NCI-H446 treated with DMSO at 0.1 percent for 48 hours (cell line): ENCODE measurements at regions not wholly inside any gene's neighbourhood (a gene's known extent, or its start where the extent isn't known, plus 50 kb on each side); places are given as distances from the start of the nearest gene placed in this dataset.

ENCODE experiments used
- DNase-seq: peaks from one replicate; lab custom pipeline; 2025; lab: John Stamatoyannopoulos, UW

DNA sequence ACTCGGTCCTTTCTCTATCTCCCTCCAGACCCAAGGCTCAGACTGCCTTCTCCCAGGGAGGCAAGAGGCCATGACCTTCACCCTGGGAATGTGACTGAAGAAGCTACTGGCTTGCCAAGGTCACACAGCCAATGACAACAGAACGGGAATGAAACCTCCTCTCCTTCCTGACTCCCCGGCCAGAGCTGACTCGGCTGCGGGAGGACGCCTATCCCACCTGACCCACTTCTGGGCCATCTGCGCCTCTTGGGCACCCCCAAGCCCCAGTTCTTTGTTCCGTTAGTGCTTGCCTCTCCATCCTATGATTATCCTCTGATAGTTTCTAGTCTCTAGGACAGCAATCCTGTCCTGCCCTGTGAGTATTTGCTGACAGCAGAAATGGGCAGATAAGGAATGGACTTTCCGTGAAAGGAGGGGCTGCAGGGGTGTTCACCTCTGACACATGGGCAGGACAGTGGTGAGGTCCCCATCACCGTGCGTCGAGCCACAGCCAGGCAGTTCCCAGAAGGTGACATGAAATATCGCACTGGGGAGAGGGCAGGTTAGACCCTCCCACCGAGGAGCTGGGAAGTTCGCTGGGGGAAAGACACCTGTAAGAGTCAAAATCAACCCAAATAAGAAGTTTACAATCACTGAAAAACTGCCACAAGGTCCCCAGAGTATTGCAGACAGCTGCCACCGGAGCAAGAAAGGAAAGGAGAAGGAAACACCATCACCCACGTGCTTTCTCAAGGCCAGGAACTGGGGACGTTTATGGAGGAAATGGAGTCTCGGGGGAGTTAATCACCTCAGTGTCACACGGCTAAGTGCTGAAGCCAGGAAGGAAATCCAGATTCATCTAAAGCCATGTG is 63.0 kb downstream of the INSIG1 start:
- DNase-seq: no peak

GRCh38 chr7:155361346-155361680 is 63.6 kb downstream of the INSIG1 start:
- no peak for DNase-seq

DNA sequence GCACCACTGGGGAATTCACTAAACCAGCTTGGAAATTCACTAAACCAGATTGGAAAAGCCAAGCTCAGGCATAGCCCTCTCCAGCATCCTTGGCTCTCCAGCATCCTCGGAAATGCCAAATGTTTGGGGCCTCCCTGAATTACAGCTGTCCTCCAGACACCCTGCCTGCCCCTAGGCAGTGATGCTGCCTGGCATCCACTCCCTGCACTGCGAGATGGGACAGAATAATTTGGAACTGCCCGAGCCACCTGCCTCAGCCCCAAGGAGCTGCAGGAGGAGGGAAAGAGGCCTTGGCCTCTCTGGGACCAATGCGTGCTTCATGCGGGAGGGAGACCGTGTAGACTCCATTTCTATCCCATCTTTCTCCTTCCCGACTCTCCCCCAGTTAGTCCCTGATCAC is 64.3 kb downstream of the INSIG1 start:
- DNase-seq: no peak

GRCh38 chr7:155362380-155363145 is 64.9 kb downstream of the INSIG1 start:
- no peak for DNase-seq

- no peak for DNase-seq
Observed at GRCh38 chr7:155363146-155363539, 65.5 kb downstream of the INSIG1 start.

GRCh38 chr7:155363852-155364600 is 66.3 kb downstream of the INSIG1 start:
- no peak for DNase-seq

- DNase-seq: no peak
Observed at GRCh38 chr7:155365146-155365874, 67.6 kb downstream of the INSIG1 start.

GRCh38 chr7:155368894-155369600 is 71.4 kb downstream of the INSIG1 start:
- DNase-seq: no peak

GRCh38 chr7:155369766-155370165 is 72.1 kb downstream of the INSIG1 start:
- no peak for DNase-seq

DNA sequence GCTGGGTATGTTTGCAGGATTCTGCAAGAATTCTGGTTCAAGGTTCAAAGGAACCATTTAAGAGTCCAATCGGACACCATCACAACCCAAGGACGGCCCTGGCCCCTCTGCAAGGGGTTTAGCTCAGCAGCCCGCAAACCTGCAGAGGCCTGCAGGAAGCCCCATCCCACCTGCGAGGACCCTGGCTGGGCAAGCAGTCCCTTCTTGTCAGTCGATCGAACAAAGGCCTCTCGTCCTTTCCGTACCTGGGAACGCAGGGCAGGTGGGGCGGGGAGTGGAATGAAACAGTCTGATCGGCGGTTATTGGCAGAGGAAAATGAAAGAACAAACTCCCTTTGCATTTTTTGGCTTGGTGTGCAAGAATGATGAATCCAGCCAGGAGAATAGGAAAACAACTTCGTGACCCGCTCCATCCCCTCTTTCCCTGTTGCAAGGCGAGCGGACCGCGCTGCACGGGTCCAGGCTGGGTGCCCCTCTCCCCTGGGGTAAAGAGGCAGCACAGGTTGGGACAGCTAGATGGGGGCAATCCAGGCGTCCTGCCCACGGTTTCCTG is 73.7 kb downstream of the INSIG1 start:
- no peak for DNase-seq

- DNase-seq: no peak
Observed at GRCh38 chr7:155371884-155372781, 74.5 kb downstream of the INSIG1 start.

DNA sequence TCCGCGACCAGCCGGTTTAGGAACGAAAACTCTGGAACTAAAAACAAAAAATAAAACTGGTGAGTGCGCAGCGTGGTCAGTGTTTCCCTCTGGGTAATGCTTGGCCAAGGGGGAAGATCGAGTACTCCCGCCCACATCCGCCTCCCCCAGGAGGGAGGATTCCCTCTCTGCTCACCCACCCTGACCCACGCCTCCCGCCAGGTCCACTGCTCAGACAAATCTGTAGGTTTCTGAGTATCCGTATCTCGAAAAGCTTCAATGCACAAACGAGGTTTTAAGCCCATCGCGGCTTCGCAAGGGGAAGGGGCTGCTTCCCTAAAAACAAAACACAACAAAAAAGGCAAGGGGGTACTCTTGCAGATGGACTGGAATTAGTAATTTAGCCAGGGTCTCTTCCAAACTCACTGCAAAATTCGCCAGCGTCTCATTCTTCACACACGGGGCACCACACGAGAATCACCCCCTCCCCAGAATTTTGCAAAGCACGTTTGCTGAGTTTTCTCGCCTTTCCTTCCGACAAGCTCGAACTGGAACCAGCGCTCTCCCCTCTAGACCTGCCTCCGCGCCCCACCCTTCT is 75.2 kb downstream of the INSIG1 start:
- no peak for DNase-seq

DNA sequence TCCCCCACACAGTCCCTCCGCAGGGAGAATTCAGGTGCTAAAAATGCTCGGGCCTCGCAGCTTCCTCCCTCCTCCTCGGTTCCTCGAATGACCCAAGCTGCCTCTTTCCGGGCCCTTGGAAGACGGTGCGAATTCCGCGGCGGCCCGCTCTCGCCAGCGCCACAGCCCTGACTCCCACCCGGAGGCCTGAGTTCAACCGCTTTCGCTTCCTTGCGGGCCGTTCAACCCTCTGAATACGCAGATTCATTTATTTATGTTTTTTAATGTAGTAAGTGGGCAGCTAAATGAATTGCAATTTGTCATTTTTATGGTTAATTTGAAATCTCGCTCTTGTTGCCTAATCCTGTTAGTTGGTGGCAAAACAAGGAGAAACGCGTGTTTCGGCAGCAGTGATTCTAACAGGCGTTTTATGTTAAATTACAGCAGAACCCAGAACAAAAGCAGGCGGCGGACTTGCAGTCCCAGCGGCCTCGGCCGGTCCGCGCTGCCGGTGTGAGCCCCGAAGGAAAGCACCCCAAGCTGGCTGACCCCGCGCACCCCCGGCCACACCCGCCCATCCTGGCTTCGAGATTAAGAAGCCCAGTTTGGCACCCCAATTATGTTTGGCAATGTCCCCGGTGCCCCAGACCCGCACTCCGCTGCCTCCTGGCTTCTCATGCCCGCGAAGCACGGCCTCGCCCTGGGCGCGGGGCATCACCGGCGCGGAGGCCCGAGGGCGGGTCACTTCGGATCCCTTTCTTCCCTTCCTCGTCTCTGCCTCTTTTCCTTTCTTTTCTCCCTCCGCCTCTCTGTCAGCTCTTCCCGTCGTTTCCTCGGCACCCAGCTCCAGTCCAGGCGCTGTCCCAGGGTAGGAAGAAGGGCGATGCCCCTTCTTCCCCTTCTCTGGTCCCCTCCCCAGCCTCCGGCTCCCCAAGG is 75.9 kb downstream of the INSIG1 start:
- no peak for DNase-seq

DNA sequence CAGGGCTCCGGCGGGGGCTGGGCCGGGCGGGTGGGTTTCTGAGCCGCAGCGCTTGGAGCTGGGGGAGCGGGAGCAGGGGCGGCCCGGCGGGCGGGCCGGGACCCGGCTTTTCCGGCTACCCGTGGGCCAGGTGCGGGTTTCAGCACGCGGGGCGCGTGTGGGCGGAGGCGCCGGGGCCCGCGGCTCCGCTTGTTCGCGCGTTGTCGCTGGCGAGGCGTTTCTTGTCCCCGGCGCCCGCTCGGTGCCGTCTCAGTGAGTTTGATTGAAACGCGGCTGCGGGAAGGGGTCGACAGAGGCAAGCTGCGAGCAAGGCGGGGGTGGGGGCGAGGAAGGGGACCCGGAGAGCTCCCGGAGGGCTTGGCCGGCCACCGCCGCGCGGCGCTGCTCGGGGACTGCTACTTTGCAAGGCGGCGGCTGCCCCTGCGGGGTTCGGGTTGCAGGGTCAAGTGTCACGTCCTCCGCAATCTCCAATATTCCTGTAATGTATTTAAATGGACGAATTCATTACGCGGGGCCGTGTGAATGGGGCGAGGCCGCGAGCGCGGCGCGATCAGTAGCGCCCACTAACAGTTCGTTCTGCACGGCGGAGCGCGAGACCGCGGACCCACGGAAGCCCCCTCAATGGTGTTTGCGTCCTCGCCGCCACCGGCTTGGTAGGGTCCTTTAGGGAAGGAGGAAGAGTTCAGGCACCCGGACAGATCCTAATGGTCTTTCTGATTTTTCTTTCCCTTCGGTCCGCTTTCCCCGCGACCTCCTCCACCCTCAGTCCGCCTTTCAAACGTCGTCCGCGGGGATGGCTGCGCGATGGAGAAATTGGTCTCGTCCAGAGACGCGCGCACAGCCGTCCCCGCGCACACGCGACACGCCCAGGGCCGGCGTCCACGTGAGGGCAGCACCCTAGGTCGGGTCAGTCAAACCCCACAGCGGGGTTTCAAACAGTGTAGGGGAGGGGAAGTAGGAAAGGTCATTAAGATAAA is 76.9 kb downstream of the INSIG1 start:
- DNase-seq: no peak

- no peak for DNase-seq
Observed at GRCh38 chr7:155375337-155376277, 77.9 kb downstream of the INSIG1 start.
